ENCODE measurements at regions not wholly inside any gene's neighbourhood (a gene's known extent, or its start where the extent isn't known, plus 50 kb on each side); places are given as distances from the start of the nearest gene placed in this dataset.
A peak's percentile ranks its signal among the peaks of the same experiment; 100 is the strongest.

- no peak overlapping the region for H3K4me3 ChIP-seq (ENCODE audit: low read length)
- TF ChIP-seq CTCF (conservative IDR thresholded peaks at IDR 0.05; ENCODE audit: low read depth, low read length), result no peak
- no peak for DNase-seq (ENCODE audit: low read depth)
Measured at GRCh38 chr10:62453274-62453673, 79.1 kb downstream of the ZNF365 start.

GRCh38 chr10:62454687-62455397, 80.7 kb downstream of the ZNF365 start:
- no peak for TF ChIP-seq CTCF (conservative IDR thresholded peaks at IDR 0.05; ENCODE audit: low read depth, low read length)
- H3K4me3 ChIP-seq (ENCODE audit: low read length), result no peak overlapping the region
- peak; percentile 34 for DNase-seq (ENCODE audit: low read depth)

- TF ChIP-seq CTCF (conservative IDR thresholded peaks at IDR 0.05; ENCODE audit: low read depth, low read length), result no peak
- DNase-seq (ENCODE audit: low read depth), result no peak
- no peak overlapping the region for H3K4me3 ChIP-seq (ENCODE audit: low read length)
Measured at GRCh38 chr10:62456611-62457101, 82.5 kb downstream of the ZNF365 start.

- no peak for DNase-seq (ENCODE audit: low read depth)
- TF ChIP-seq CTCF (conservative IDR thresholded peaks at IDR 0.05; ENCODE audit: low read depth, low read length), result no peak
- no peak overlapping the region for H3K4me3 ChIP-seq (ENCODE audit: low read length)
Measured at GRCh38 chr10:62457196-62457595, 83.0 kb downstream of the ZNF365 start.

GRCh38 chr10:62457598-62457997, 83.4 kb downstream of the ZNF365 start:
- H3K4me3 ChIP-seq (ENCODE audit: low read length), result no peak overlapping the region
- DNase-seq (ENCODE audit: low read depth), result no peak
- TF ChIP-seq CTCF (conservative IDR thresholded peaks at IDR 0.05; ENCODE audit: low read depth, low read length), result no peak

GRCh38 chr10:62459072-62459471, 84.9 kb downstream of the ZNF365 start:
- DNase-seq (ENCODE audit: low read depth), result no peak
- no peak for TF ChIP-seq CTCF (conservative IDR thresholded peaks at IDR 0.05; ENCODE audit: low read depth, low read length)

GRCh38 chr10:62459500-62459899, 85.3 kb downstream of the ZNF365 start:
- H3K4me3 ChIP-seq (ENCODE audit: low read length), result no peak overlapping the region
- no peak for TF ChIP-seq CTCF (conservative IDR thresholded peaks at IDR 0.05; ENCODE audit: low read depth, low read length)

More at GRCh38 chr10:62459072-62459471, 84.9 kb downstream of the ZNF365 start:
- H3K4me3 ChIP-seq (ENCODE audit: low read length), result no peak overlapping the region

More at GRCh38 chr10:62459500-62459899, 85.3 kb downstream of the ZNF365 start:
- DNase-seq (ENCODE audit: low read depth), result no peak
